ENCODE measurements at regions not wholly inside any gene's neighbourhood (a gene's known extent, or its start where the extent isn't known, plus 50 kb on each side); places are given as distances from the start of the nearest gene placed in this dataset.

DNA sequence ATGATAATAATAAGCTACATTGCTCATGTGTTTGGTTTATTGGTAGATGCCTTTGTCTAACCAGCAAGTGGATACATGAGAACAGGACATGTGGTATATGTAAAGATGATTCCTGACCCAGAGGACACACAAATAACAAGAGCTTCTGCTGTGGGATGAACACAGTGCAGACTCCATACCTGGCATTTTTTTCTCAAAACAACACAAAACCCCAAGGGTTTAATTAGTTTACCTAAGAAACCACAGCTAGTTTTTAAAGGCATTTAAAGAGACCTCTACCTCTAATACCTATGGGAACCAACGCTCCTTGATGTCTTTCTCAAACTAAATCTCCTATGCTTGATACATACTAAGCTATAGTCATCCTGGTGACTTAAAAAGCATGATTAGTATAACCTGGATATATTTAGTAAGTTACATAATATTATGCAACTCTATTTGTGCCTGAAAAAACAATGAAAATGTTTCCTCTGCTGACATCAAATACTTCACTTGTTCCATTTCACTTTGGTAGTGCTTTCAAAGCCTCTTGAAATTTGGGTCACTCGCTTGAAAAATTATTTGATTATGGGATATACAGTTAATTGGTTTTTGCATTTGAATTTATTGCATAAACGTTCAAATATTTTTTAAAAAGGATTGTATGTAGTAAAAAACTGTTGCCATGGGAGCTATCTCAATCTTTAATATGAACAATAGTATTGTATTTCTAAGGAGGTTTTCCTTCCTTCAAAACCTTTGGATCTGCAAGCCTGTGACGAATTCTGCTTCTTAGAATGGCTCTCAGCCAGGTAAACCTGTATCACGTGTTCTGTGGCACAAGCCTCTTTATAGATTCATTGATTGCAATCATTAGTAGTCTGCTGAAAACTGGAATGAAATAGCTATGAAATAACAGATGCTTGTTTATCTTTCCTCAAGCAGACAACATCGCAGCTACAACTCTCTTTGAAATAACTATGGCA, 233.0 kb upstream of the KCNMB2 start:
- no peak for TF ChIP-seq POLR2A (IDR thresholded peaks at IDR 0.05)
- TF ChIP-seq, protein P1, sequence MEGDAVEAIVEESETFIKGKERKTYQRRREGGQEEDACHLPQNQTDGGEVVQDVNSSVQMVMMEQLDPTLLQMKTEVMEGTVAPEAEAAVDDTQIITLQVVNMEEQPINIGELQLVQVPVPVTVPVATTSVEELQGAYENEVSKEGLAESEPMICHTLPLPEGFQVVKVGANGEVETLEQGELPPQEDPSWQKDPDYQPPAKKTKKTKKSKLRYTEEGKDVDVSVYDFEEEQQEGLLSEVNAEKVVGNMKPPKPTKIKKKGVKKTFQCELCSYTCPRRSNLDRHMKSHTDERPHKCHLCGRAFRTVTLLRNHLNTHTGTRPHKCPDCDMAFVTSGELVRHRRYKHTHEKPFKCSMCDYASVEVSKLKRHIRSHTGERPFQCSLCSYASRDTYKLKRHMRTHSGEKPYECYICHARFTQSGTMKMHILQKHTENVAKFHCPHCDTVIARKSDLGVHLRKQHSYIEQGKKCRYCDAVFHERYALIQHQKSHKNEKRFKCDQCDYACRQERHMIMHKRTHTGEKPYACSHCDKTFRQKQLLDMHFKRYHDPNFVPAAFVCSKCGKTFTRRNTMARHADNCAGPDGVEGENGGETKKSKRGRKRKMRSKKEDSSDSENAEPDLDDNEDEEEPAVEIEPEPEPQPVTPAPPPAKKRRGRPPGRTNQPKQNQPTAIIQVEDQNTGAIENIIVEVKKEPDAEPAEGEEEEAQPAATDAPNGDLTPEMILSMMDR (IDR thresholded peaks at IDR 0.05): no peak
